CD14-positive monocyte (primary cell): ENCODE measurements at regions not wholly inside any gene's neighbourhood (a gene's known extent, or its start where the extent isn't known, plus 50 kb on each side); places are given as distances from the start of the nearest gene placed in this dataset.

ENCODE experiments used
- DNase-seq, 3 donors: peaks; one replicate each; pipeline ENCODE4 v3.0.0-alpha.2; 2011 to 2022
- H2AFZ ChIP-seq: 2 replicates; pipeline ENCODE4 v1.6.0; 2012; ENCODE audit warnings: mild to moderate bottlenecking, low read depth, low read length, inconsistent platforms; ENCODE audit not compliant: insufficient read depth, poor library complexity, severe bottlenecking
- H3K27ac ChIP-seq, 2 donors: 1 replicate in 1 of 2; 2 replicates in 1 of 2; pipeline ENCODE4 v1.5.1; 2012 to 2013; ENCODE audit warnings: low read length in 2 of 2, control low read depth in 1 of 2, inconsistent platforms in 1 of 2, low read depth in 1 of 2, mild to moderate bottlenecking in 1 of 2
- H3K27me3 ChIP-seq, 2 donors: one replicate each; pipeline versions ENCODE4 v1.6.0 to v1.6.1; 2011 to 2013; ENCODE audit warnings: low read length in 2 of 2; ENCODE audit not compliant: control insufficient read depth in 2 of 2, insufficient read depth in 2 of 2
- H3K36me3 ChIP-seq, 2 donors: replicated peaks in 1 of 2; 1 replicate in 1 of 2; 2 replicates in 1 of 2; pipeline versions ENCODE4 v1.5.1 to v1.6.1; 2012 to 2013; ENCODE audit warnings: low read length in 2 of 2, control low read depth in 1 of 2, inconsistent platforms in 1 of 2, mild to moderate bottlenecking in 1 of 2; ENCODE audit not compliant: insufficient read depth in 2 of 2, control insufficient read depth in 1 of 2
- H3K4me1 ChIP-seq, 2 donors: 1 replicate in 1 of 2; 2 replicates in 1 of 2; pipeline versions ENCODE4 v1.5.1 to v1.6.1; 2012 to 2013; ENCODE audit warnings: low read length in 2 of 2, control low read depth in 1 of 2, inconsistent platforms in 1 of 2, mild to moderate bottlenecking in 1 of 2, moderate library complexity in 1 of 2; ENCODE audit not compliant: insufficient read depth in 2 of 2, control insufficient read depth in 1 of 2
- H3K4me2 ChIP-seq: replicated peaks from 2 replicates; pipeline ENCODE3; 2012; ENCODE audit warnings: low read length, moderate library complexity, mild to moderate bottlenecking; ENCODE audit not compliant: poor library complexity, severe bottlenecking; ENCODE audit errors: extremely low read depth
- H3K4me3 ChIP-seq, 3 experiments: fragments of 200-600 bp in 1 of 3; sonication (generic) in 1 of 3; replicated peaks in 1 of 3; 1 replicate in 2 of 3; 2 replicates in 1 of 3; pipeline ENCODE4 v1.5.1; 2011 to 2013; ENCODE audit warnings: low read length in 3 of 3, mild to moderate bottlenecking in 3 of 3, control low read depth in 2 of 3, low read depth in 2 of 3, inconsistent platforms in 1 of 3, moderate library complexity in 1 of 3
- H3K79me2 ChIP-seq: 2 replicates; pipeline ENCODE4 v1.6.0; 2012; ENCODE audit warnings: mild to moderate bottlenecking, control low read depth, inconsistent platforms, low read length, moderate library complexity; ENCODE audit not compliant: insufficient read depth
- H3K9ac ChIP-seq: 2 replicates; pipeline ENCODE4 v1.6.0; 2017; ENCODE audit warnings: low read length, mild to moderate bottlenecking; ENCODE audit not compliant: insufficient read depth, poor library complexity, severe bottlenecking
- H3K9me3 ChIP-seq, 2 donors: replicated peaks in 1 of 2; 1 replicate in 1 of 2; 2 replicates in 1 of 2; pipeline versions ENCODE4 v1.5.1 to v1.6.1; 2012 to 2013; ENCODE audit warnings: low read length in 2 of 2, control low read depth in 1 of 2; ENCODE audit not compliant: control insufficient read depth in 1 of 2, insufficient read depth in 1 of 2
- H4K20me1 ChIP-seq: 2 replicates; pipeline ENCODE4 v1.6.0; 2012; ENCODE audit warnings: mild to moderate bottlenecking, low read length, control low read depth, moderate library complexity; ENCODE audit not compliant: insufficient read depth
- H3K27ac Mint-ChIP-seq, 7 donors: one replicate each; pipeline ENCODE4 v1.8.0; 2020; ENCODE audit warnings: mild to moderate bottlenecking in 7 of 7, mixed read lengths in 7 of 7, moderate library complexity in 6 of 7, inconsistent platforms in 2 of 7
- H3K27me3 Mint-ChIP-seq, 3 donors: one replicate each; pipeline ENCODE4 v1.8.0; 2021 to 2022; ENCODE audit warnings: low read depth in 3 of 3, mild to moderate bottlenecking in 3 of 3, mixed read lengths in 3 of 3, moderate library complexity in 3 of 3, inconsistent platforms in 1 of 3
- H3K36me3 Mint-ChIP-seq, 2 donors: one replicate each; pipeline ENCODE4 v1.8.0; 2020; ENCODE audit warnings: mixed read lengths in 2 of 2, inconsistent platforms in 1 of 2, mild to moderate bottlenecking in 1 of 2
- H3K4me1 Mint-ChIP-seq: one replicate; pipeline ENCODE4 v1.8.0; 2020; ENCODE audit warnings: mild to moderate bottlenecking, mixed read lengths
- H3K4me3 Mint-ChIP-seq, 2 donors: one replicate each; pipeline ENCODE4 v1.8.0; 2020; ENCODE audit warnings: mild to moderate bottlenecking in 2 of 2, mixed read lengths in 2 of 2, moderate library complexity in 1 of 2
- H3K9me3 Mint-ChIP-seq, 7 donors: one replicate each; pipeline ENCODE4 v1.8.0; 2020 to 2022; ENCODE audit warnings: mixed read lengths in 7 of 7, mild to moderate bottlenecking in 6 of 7, moderate library complexity in 6 of 7, inconsistent platforms in 2 of 7
- CTCF ChIP-seq: fragments of 200-600 bp; IDR thresholded peaks from one replicate; pipeline ENCODE4 v1.8.0; 2022; ENCODE audit warnings: antibody characterized with exemption, mild to moderate bottlenecking
- WGBS: methylation state at CpG from one replicate; pipeline ENCODE4 v1.1.5; 2013; ENCODE audit warnings: missing lambda C conversion rate; ENCODE audit not compliant: insufficient coverage; 5-methylcytosine and 5-hydroxymethylcytosine counted together
- intact Hi-C, 2 donors: fragments of 100-400 bp; cut with micrococcal nuclease; formaldehyde crosslinking; loops; one replicate each; pipeline versions ENCODE4 v1.15.0 to v1.15.1; 2023

- intact Hi-C loops: no loop called here
- Histone ChIP-seq H3K9ac (no peak overlapping the region), H4K20me1 (no peaks in the 10 kb centered on the region), H3K27ac (no peak overlapping the region), H3K9me3 (no peaks in the 10 kb centered on the region), H3K27me3 (no peaks in the 10 kb centered on the region), H3K79me2 (no peaks in the 10 kb centered on the region), H3K4me3 (no peak overlapping the region), H3K36me3 (no peaks in the 10 kb centered on the region), H2AFZ (no peak overlapping the region), H3K4me2 (no peak overlapping the region), H3K4me1 (no peaks in the 10 kb centered on the region)
- 87% methylated on average over 6 of the region's 11 CpGs for WGBS
- no peaks in the 10 kb centered on the region for H3K4me1 Mint-ChIP-seq
- H3K36me3 Mint-ChIP-seq: no peaks in the 10 kb centered on the region
- H3K27ac Mint-ChIP-seq: peak overlapping the region in 1 of 7 donors; percentile 7
- no peak for DNase-seq
- H3K4me3 Mint-ChIP-seq: no peak overlapping the region
- H3K9me3 Mint-ChIP-seq: peaks cover 0 to 5% (median 0%) of the 10 kb centered on the region in 7 donors
- H3K27me3 Mint-ChIP-seq: peaks cover 0 to 2% (median 0%) of the 10 kb centered on the region in 3 donors
- TF ChIP-seq CTCF: no peak
Measured at GRCh38 chr4:155495572-155496293, 119.0 kb upstream of the MAP9 start.

- Mint-ChIP-seq H3K27me3 (no peaks in the 10 kb centered on the region), H3K9me3 (no peaks in the 10 kb centered on the region), H3K4me1 (no peaks in the 10 kb centered on the region), H3K4me3 (no peak overlapping the region), H3K36me3 (no peaks in the 10 kb centered on the region), H3K27ac (no peak overlapping the region)
- Histone ChIP-seq H3K4me1 (no peaks in the 10 kb centered on the region), H3K27me3 (no peaks in the 10 kb centered on the region), H3K9ac (no peak overlapping the region), H3K4me2 (no peak overlapping the region), H2AFZ (no peak overlapping the region), H3K4me3 (no peak overlapping the region), H3K9me3 (no peaks in the 10 kb centered on the region), H3K79me2 (no peaks in the 10 kb centered on the region), H4K20me1 (no peaks in the 10 kb centered on the region), H3K36me3 (no peaks in the 10 kb centered on the region), H3K27ac (no peak overlapping the region)
- intact Hi-C loops: no loop called here
- no CpG with 5 or more reads among the region's 6 CpGs for WGBS
- no peak for DNase-seq
- TF ChIP-seq CTCF: no peak
Measured at GRCh38 chr4:155494037-155494718, 117.4 kb upstream of the MAP9 start.
